ENCODE measurements at regions not wholly inside any gene's neighbourhood (a gene's known extent, or its start where the extent isn't known, plus 50 kb on each side); places are given as distances from the start of the nearest gene placed in this dataset.

DNA sequence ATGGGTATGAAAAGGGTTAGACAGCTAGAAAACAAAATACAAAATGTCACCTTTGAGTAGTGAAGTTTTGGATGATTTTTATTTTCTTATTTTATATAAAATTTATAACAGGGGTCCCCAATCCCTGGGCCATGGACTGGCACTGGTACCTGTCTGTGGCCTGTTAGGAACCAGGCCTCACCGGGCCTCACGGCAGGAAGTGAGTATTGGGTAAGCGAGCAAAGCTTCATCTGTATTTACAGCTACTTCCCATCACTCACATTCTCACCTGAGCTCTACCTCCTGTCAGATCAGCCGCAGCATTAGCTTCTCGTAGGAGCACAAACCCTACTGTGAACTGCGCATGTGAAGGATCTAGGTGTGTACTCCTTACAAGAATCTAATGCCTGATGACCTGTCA lies 202.8 kb upstream of the TWIST2 start:
- no peak overlapping the region for H3K4me3 ChIP-seq
- H3K9me3 ChIP-seq, result no peaks in the 10 kb centered on the region
- H3K4me1 ChIP-seq, result peaks cover 8 to 32% (median 11%) of the 10 kb centered on the region in 3 donors
- no peaks in the 10 kb centered on the region for H3K27me3 ChIP-seq
- WGBS, 2 donors (ENCODE audit: low coverage in 1 of 2), result 72 to 92% methylated on average over 4 to 6 of the region's 6 CpGs
- TF ChIP-seq POLR2AphosphoS5 (IDR thresholded peaks at IDR 0.05), result no peak
- no peak for TF ChIP-seq POLR2A (IDR thresholded peaks at IDR 0.05)
- TF ChIP-seq EP300 (IDR thresholded peaks at IDR 0.05), result no peak
- TF ChIP-seq, protein P1, sequence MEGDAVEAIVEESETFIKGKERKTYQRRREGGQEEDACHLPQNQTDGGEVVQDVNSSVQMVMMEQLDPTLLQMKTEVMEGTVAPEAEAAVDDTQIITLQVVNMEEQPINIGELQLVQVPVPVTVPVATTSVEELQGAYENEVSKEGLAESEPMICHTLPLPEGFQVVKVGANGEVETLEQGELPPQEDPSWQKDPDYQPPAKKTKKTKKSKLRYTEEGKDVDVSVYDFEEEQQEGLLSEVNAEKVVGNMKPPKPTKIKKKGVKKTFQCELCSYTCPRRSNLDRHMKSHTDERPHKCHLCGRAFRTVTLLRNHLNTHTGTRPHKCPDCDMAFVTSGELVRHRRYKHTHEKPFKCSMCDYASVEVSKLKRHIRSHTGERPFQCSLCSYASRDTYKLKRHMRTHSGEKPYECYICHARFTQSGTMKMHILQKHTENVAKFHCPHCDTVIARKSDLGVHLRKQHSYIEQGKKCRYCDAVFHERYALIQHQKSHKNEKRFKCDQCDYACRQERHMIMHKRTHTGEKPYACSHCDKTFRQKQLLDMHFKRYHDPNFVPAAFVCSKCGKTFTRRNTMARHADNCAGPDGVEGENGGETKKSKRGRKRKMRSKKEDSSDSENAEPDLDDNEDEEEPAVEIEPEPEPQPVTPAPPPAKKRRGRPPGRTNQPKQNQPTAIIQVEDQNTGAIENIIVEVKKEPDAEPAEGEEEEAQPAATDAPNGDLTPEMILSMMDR (IDR thresholded peaks at IDR 0.05), result no peak
- H3K36me3 ChIP-seq, result no peaks in the 10 kb centered on the region
- peak overlapping the region; percentile 55 to 90 (median 84) for H3K27ac ChIP-seq
- ATAC-seq, result no peak

DNA sequence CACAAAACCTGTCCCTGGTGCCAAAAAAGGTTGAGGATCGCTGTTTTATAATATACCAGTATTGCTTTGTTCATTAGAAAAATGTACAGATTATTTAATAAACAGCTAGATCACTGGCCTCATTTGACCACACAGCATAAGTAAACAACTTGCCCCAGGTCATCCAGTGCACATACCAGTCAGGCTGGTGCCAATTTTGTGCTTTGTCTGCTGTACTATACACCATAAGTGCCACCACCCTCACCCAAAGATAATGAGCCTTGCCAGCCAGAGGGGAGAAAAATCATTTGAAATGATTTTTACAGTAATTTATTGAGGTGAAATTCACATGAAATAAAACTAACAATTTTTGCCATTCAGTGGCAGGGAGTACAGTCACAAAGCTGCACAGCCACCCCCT lies 202.2 kb upstream of the TWIST2 start:
- Histone ChIP-seq H3K27ac (peak overlapping the region; percentile 25 to 90 (median 68)), H3K4me1 (peaks cover 8 to 32% (median 11%) of the 10 kb centered on the region in 3 donors), H3K9me3 (no peaks in the 10 kb centered on the region), H3K27me3 (no peaks in the 10 kb centered on the region), H3K4me3 (no peak overlapping the region), H3K36me3 (no peaks in the 10 kb centered on the region)
- ATAC-seq, result no peak
- TF ChIP-seq POLR2A (IDR thresholded peaks at IDR 0.05) (no peak), POLR2AphosphoS5 (IDR thresholded peaks at IDR 0.05) (no peak)
- WGBS, 2 donors (ENCODE audit: low coverage in 1 of 2), result 56 to 62% methylated on average over 1 of the region's 1 CpG

DNA sequence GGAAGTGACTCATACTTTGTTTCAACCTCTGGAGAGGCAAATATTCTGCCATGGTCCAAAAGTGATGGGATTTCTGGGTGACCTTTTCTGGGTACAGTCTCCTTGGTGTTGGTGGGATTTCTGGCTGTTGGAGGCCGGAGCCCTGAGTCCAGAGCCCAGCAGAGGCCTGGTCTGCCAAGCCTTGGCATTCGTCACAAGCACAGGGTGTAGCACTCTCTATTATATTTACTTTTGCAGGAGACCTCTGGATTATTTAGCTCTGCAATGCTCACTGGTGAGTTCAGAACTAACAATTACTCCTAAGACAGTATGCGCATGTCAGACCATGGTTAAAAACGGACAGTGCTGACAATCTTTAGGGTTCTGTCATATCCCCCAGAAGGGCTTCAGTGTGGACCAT lies 201.6 kb upstream of the TWIST2 start:
- Histone ChIP-seq H3K9me3 (no peaks in the 10 kb centered on the region), H3K27ac (peak overlapping the region; percentile 14 to 90 (median 68)), H3K4me3 (no peak overlapping the region), H3K27me3 (no peaks in the 10 kb centered on the region), H3K36me3 (no peaks in the 10 kb centered on the region), H3K4me1 (peaks cover 8 to 32% (median 11%) of the 10 kb centered on the region in 3 donors)
- no peak for ATAC-seq
- WGBS, 2 donors (ENCODE audit: low coverage in 1 of 2), result 61 to 64% methylated on average over 2 to 4 of the region's 4 CpGs
- TF ChIP-seq POLR2A (IDR thresholded peaks at IDR 0.05), result no peak
- TF ChIP-seq EP300 (IDR thresholded peaks at IDR 0.05), result no peak
- TF ChIP-seq, protein P1 (IDR thresholded peaks at IDR 0.05), result no peak
- TF ChIP-seq POLR2AphosphoS5 (IDR thresholded peaks at IDR 0.05), result no peak

DNA sequence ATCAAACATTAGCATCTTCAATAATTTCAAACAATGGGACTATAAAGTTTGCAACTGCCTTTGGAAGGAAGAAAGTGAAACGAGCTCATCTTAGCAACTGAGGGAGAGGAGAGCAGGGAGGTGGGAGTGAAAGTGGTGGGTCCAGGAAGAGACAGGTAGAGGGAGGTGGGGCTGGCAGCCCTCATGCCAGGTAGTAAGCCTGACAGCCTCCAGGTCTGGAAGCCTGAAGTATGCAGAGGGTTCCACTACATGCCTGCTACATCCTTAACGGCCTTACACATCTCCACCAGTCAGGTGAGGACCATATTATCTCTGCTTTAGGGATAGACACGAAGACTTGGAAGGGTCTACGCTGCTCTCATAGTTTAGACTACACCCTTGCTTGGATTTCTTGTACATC lies 201.1 kb upstream of the TWIST2 start:
- Histone ChIP-seq H3K9me3 (no peaks in the 10 kb centered on the region), H3K27me3 (no peaks in the 10 kb centered on the region), H3K4me1 (peaks cover 8 to 32% (median 11%) of the 10 kb centered on the region in 3 donors), H3K36me3 (no peaks in the 10 kb centered on the region), H3K4me3 (no peak overlapping the region), H3K27ac (peak overlapping the region; percentile 14 to 90 (median 68))
- TF ChIP-seq POLR2AphosphoS5 (IDR thresholded peaks at IDR 0.05) (no peak), POLR2A (IDR thresholded peaks at IDR 0.05) (no peak), EP300 (IDR thresholded peaks at IDR 0.05) (no peak)
- TF ChIP-seq, protein P1 (IDR thresholded peaks at IDR 0.05), result no peak
- 87 to 100% methylated on average over 3 to 4 of the region's 4 CpGs for WGBS, 2 donors (ENCODE audit: low coverage in 1 of 2)
- ATAC-seq, result no peak

DNA sequence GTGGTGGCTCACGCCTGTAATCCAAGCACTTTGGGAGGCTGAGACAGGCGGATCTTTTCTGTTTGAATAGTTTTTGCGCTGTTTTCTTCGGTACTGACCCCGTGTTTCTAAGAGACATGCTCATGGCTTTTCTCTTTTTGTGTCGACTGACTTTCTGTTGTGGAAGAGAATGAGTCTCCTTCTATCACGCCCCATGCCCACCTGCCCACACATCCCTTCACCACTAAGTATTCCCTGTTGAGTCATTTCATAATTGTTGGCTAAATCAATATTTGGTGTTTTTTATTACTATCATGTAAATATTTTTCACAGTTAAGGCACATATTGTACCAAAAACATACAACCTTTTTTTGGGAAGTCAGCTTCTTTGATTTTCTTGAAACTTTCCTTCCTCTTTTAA lies 198.8 kb upstream of the TWIST2 start:
- TF ChIP-seq POLR2AphosphoS5 (IDR thresholded peaks at IDR 0.05), result no peak
- TF ChIP-seq EP300 (IDR thresholded peaks at IDR 0.05), result no peak
- no peak for TF ChIP-seq POLR2A (IDR thresholded peaks at IDR 0.05)
- TF ChIP-seq, protein P1 (IDR thresholded peaks at IDR 0.05), result no peak
- WGBS, 2 donors (ENCODE audit: low coverage in 1 of 2), result 88 to 93% methylated on average over 7 of the region's 7 CpGs
- no peak overlapping the region for H3K4me3 ChIP-seq
- H3K27me3 ChIP-seq, result no peaks in the 10 kb centered on the region
- no peaks in the 10 kb centered on the region for H3K36me3 ChIP-seq
- H3K4me1 ChIP-seq, result peaks cover 8 to 28% (median 9%) of the 10 kb centered on the region in 3 donors
- no peak overlapping the region for H3K27ac ChIP-seq
- no peak for ATAC-seq
- H3K9me3 ChIP-seq, result no peaks in the 10 kb centered on the region

Measured in gastroesophageal sphincter (tissue), 4 donors.